Sigmoid colon (tissue), 4 donors: ENCODE measurements at regions not wholly inside any gene's neighbourhood (a gene's known extent, or its start where the extent isn't known, plus 50 kb on each side); places are given as distances from the start of the nearest gene placed in this dataset.

ENCODE experiments used
- POLR2A ChIP-seq, 2 donors: fragments of 450-650 bp; IDR thresholded peaks; one replicate each; pipeline ENCODE4 v1.6.1; 2016; ENCODE audit warnings: antibody characterized with exemption in 2 of 2, mild to moderate bottlenecking in 2 of 2, moderate library complexity in 2 of 2
- POLR2AphosphoS5 ChIP-seq, 4 donors: sonication (generic); formaldehyde crosslinking; IDR thresholded peaks; one replicate each; pipeline ENCODE4 v1.6.1; 2017; ENCODE audit warnings: antibody characterized with exemption in 4 of 4
- TF ChIP-seq, protein P1 (sequence below), 4 experiments: fragments of 450-650 bp in 3 of 4; fragments of 200-600 bp in 1 of 4; IDR thresholded peaks; one replicate each; pipeline ENCODE4 v1.5.1; 2016 to 2019; ENCODE audit warnings: antibody characterized with exemption in 4 of 4, mild to moderate bottlenecking in 3 of 4, moderate library complexity in 2 of 4

GRCh38 chr2:217553679-217554078, 449.1 kb downstream of the TNS1 start:
- TF ChIP-seq POLR2A (IDR thresholded peaks at IDR 0.05) (no peak), POLR2AphosphoS5 (IDR thresholded peaks at IDR 0.05) (no peak)
- TF ChIP-seq, protein P1, sequence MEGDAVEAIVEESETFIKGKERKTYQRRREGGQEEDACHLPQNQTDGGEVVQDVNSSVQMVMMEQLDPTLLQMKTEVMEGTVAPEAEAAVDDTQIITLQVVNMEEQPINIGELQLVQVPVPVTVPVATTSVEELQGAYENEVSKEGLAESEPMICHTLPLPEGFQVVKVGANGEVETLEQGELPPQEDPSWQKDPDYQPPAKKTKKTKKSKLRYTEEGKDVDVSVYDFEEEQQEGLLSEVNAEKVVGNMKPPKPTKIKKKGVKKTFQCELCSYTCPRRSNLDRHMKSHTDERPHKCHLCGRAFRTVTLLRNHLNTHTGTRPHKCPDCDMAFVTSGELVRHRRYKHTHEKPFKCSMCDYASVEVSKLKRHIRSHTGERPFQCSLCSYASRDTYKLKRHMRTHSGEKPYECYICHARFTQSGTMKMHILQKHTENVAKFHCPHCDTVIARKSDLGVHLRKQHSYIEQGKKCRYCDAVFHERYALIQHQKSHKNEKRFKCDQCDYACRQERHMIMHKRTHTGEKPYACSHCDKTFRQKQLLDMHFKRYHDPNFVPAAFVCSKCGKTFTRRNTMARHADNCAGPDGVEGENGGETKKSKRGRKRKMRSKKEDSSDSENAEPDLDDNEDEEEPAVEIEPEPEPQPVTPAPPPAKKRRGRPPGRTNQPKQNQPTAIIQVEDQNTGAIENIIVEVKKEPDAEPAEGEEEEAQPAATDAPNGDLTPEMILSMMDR (IDR thresholded peaks at IDR 0.05) = no peak
